ENCODE measurements at regions not wholly inside any gene's neighbourhood (a gene's known extent, or its start where the extent isn't known, plus 50 kb on each side); places are given as distances from the start of the nearest gene placed in this dataset.

DNA sequence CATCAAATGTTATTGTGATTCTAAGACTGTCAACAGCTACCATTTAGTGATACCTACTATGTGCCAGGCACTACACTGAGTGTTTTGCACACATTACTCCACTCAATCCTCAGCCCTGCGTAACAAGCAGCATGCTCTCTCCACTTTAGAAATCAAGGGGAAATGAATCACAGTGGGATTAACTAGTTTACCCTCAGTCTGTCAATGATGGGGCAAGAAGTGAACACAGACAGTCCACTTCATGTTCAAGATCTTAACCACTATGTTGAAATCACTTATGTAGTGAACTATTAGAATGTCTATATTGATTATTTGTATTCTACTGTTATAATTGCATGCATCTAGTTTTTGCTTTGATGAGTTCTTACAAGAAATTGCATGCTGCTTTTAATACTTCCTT is 165.3 kb downstream of the LTN1 start:
- no peak for TF ChIP-seq FOXK1 (CRISPR knock-in tag; IDR thresholded peaks at IDR 0.05; ENCODE audit: borderline replicate concordance)
- TF ChIP-seq, protein P1, sequence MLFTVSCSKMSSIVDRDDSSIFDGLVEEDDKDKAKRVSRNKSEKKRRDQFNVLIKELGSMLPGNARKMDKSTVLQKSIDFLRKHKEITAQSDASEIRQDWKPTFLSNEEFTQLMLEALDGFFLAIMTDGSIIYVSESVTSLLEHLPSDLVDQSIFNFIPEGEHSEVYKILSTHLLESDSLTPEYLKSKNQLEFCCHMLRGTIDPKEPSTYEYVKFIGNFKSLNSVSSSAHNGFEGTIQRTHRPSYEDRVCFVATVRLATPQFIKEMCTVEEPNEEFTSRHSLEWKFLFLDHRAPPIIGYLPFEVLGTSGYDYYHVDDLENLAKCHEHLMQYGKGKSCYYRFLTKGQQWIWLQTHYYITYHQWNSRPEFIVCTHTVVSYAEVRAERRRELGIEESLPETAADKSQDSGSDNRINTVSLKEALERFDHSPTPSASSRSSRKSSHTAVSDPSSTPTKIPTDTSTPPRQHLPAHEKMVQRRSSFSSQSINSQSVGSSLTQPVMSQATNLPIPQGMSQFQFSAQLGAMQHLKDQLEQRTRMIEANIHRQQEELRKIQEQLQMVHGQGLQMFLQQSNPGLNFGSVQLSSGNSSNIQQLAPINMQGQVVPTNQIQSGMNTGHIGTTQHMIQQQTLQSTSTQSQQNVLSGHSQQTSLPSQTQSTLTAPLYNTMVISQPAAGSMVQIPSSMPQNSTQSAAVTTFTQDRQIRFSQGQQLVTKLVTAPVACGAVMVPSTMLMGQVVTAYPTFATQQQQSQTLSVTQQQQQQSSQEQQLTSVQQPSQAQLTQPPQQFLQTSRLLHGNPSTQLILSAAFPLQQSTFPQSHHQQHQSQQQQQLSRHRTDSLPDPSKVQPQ (CRISPR knock-in tag; IDR thresholded peaks at IDR 0.05; ENCODE audit: borderline replicate concordance): no peak
- TF ChIP-seq, protein P2, sequence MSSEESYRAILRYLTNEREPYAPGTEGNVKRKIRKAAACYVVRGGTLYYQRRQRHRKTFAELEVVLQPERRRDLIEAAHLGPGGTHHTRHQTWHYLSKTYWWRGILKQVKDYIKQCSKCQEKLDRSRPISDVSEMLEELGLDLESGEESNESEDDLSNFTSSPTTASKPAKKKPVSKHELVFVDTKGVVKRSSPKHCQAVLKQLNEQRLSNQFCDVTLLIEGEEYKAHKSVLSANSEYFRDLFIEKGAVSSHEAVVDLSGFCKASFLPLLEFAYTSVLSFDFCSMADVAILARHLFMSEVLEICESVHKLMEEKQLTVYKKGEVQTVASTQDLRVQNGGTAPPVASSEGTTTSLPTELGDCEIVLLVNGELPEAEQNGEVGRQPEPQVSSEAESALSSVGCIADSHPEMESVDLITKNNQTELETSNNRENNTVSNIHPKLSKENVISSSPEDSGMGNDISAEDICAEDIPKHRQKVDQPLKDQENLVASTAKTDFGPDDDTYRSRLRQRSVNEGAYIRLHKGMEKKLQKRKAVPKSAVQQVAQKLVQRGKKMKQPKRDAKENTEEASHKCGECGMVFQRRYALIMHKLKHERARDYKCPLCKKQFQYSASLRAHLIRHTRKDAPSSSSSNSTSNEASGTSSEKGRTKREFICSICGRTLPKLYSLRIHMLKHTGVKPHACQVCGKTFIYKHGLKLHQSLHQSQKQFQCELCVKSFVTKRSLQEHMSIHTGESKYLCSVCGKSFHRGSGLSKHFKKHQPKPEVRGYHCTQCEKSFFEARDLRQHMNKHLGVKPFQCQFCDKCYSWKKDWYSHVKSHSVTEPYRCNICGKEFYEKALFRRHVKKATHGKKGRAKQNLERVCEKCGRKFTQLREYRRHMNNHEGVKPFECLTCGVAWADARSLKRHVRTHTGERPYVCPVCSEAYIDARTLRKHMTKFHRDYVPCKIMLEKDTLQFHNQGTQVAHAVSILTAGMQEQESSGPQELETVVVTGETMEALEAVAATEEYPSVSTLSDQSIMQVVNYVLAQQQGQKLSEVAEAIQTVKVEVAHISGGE (CRISPR knock-in tag; IDR thresholded peaks at IDR 0.05): no peak
- no peak for TF ChIP-seq BRCA1 (IDR thresholded peaks at IDR 0.05)
- no peak for TF ChIP-seq BRCA1 (CRISPR knock-in tag; IDR thresholded peaks at IDR 0.05)
- TF ChIP-seq, protein P3, sequence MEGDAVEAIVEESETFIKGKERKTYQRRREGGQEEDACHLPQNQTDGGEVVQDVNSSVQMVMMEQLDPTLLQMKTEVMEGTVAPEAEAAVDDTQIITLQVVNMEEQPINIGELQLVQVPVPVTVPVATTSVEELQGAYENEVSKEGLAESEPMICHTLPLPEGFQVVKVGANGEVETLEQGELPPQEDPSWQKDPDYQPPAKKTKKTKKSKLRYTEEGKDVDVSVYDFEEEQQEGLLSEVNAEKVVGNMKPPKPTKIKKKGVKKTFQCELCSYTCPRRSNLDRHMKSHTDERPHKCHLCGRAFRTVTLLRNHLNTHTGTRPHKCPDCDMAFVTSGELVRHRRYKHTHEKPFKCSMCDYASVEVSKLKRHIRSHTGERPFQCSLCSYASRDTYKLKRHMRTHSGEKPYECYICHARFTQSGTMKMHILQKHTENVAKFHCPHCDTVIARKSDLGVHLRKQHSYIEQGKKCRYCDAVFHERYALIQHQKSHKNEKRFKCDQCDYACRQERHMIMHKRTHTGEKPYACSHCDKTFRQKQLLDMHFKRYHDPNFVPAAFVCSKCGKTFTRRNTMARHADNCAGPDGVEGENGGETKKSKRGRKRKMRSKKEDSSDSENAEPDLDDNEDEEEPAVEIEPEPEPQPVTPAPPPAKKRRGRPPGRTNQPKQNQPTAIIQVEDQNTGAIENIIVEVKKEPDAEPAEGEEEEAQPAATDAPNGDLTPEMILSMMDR (IDR thresholded peaks at IDR 0.05 in 2 of 3, conservative IDR thresholded peaks at IDR 0.05 in 1 of 3; ENCODE audit: insufficient read depth in 2 of 3, low read depth in 1 of 3, low read length in 3 of 3): no peak
- TF ChIP-seq EZH2 (IDR thresholded peaks at IDR 0.05; ENCODE audit: borderline replicate concordance, low read depth, low read length): no peak
- no peak for TF ChIP-seq NCOR1 (IDR thresholded peaks at IDR 0.05)
- no peak for TF ChIP-seq HDAC6 (IDR thresholded peaks at IDR 0.05; ENCODE audit: low read depth, low read length)
- TF ChIP-seq DDX20 (tag; IDR thresholded peaks at IDR 0.05; ENCODE audit: low read depth): no peak
- no peak for TF ChIP-seq MYC (IDR thresholded peaks at IDR 0.05; ENCODE audit: low read depth, low read length)
- TF ChIP-seq MYC (CRISPR knock-in tag; IDR thresholded peaks at IDR 0.05; ENCODE audit: borderline replicate concordance, low read depth): no peak
- TF ChIP-seq, protein P4, sequence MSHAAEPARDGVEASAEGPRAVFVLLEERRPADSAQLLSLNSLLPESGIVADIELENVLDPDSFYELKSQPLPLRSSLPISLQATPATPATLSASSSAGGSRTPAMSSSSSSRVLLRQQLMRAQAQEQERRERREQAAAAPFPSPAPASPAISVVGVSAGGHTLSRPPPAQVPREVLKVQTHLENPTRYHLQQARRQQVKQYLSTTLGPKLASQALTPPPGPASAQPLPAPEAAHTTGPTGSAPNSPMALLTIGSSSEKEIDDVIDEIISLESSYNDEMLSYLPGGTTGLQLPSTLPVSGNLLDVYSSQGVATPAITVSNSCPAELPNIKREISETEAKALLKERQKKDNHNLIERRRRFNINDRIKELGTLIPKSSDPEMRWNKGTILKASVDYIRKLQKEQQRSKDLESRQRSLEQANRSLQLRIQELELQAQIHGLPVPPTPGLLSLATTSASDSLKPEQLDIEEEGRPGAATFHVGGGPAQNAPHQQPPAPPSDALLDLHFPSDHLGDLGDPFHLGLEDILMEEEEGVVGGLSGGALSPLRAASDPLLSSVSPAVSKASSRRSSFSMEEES (CRISPR knock-in tag; IDR thresholded peaks at IDR 0.05): no peak
- no peak for TF ChIP-seq GABPB1 (CRISPR knock-in tag; IDR thresholded peaks at IDR 0.05)
- no peak for TF ChIP-seq MAFK (IDR thresholded peaks at IDR 0.05; ENCODE audit: low read length)
- TF ChIP-seq JUNB (CRISPR knock-in tag; conservative IDR thresholded peaks at IDR 0.05): no peak
